ENCODE measurements at regions not wholly inside any gene's neighbourhood (a gene's known extent, or its start where the extent isn't known, plus 50 kb on each side); places are given as distances from the start of the nearest gene placed in this dataset. TPM values are rescaled to one million over a fixed set of nuclear protein-coding genes. Genes with fewer than 3 reads are reported as not detected.
A peak's percentile ranks its signal among the peaks of the same experiment; 100 is the strongest.
"Not testable (repeated sequence)": the region's sequence is repeated elsewhere in the genome, so short reads cannot be mapped to it uniquely, and the experiment has no call there.

- ATAC-seq (ENCODE audit: poor library complexity), result no peak
- no peak for DNase-seq
- intact Hi-C loops (cut with DNase I), result no loop called here
Measured at GRCh38 chr13:60679928-60680694, 283.1 kb downstream of the TDRD3 start.

- DNase-seq (no peak), ATAC-seq (ENCODE audit: poor library complexity) (no peak)
- intact Hi-C loops (cut with DNase I), result no loop called here
Measured at GRCh38 chr13:60679131-60679530, 282.1 kb downstream of the TDRD3 start.

GRCh38 chr13:60671386-60671785 lies 274.4 kb downstream of the TDRD3 start:
- intact Hi-C loops (cut with DNase I), result no loop called here
- ATAC-seq (ENCODE audit: poor library complexity), result no peak
- no peak for DNase-seq

- no peak for DNase-seq
- intact Hi-C loops (cut with DNase I), result no loop called here
- no peak for ATAC-seq (ENCODE audit: poor library complexity)
Measured at GRCh38 chr13:60663788-60664187, 266.8 kb downstream of the TDRD3 start.

- intact Hi-C loops (cut with DNase I), result no loop called here
- ATAC-seq (ENCODE audit: poor library complexity), result no peak
Measured at GRCh38 chr13:60662595-60662994, 265.6 kb downstream of the TDRD3 start.

GRCh38 chr13:60661521-60661920 lies 264.5 kb downstream of the TDRD3 start:
- intact Hi-C loops (cut with DNase I), result no loop called here
- DNase-seq, result no peak

More at GRCh38 chr13:60662595-60662994, 265.6 kb downstream of the TDRD3 start:
- no peak for DNase-seq

GRCh38 chr13:60657586-60657985 lies 260.6 kb downstream of the TDRD3 start:
- not testable (repeated sequence) for ATAC-seq (ENCODE audit: poor library complexity); DNase-seq
- intact Hi-C loops (cut with DNase I), result loop anchor here (10.0 kb wide), 1 partner anchor 757 kb away; the partner anchor contains the start of gene PCDH20

More at GRCh38 chr13:60661521-60661920, 264.5 kb downstream of the TDRD3 start:
- no peak for ATAC-seq (ENCODE audit: poor library complexity)

- intact Hi-C loops (cut with DNase I), result loop anchor here (10.0 kb wide), 1 partner anchor 760 kb away; the partner anchor contains the start of gene PCDH20
- DNase-seq (no peak), ATAC-seq (ENCODE audit: poor library complexity) (no peak)
Measured at GRCh38 chr13:60655256-60655655, 258.2 kb downstream of the TDRD3 start.

- intact Hi-C loops (cut with DNase I), result loop anchor here (10.0 kb wide), 1 partner anchor 760 kb away; the partner anchor contains the start of gene PCDH20
- DNase-seq (peak; percentile 60), ATAC-seq (ENCODE audit: poor library complexity) (peak; percentile 92)
Measured at GRCh38 chr13:60654415-60654814, 257.4 kb downstream of the TDRD3 start.

GRCh38 chr13:60647547-60647946 lies 250.5 kb downstream of the TDRD3 start:
- ATAC-seq (ENCODE audit: poor library complexity) (no peak), DNase-seq (no peak)
- intact Hi-C loops (cut with DNase I), result no loop called here

GRCh38 chr13:60646620-60647019 lies 249.6 kb downstream of the TDRD3 start:
- DNase-seq (no peak), ATAC-seq (ENCODE audit: poor library complexity) (no peak)
- intact Hi-C loops (cut with DNase I), result no loop called here

- intact Hi-C loops (cut with DNase I), result no loop called here
- ATAC-seq (ENCODE audit: poor library complexity), result no peak
Measured at GRCh38 chr13:60645676-60646075, 248.7 kb downstream of the TDRD3 start.

GRCh38 chr13:60642552-60642951 lies 245.5 kb downstream of the TDRD3 start:
- intact Hi-C loops (cut with DNase I), result no loop called here
- DNase-seq (no peak), ATAC-seq (ENCODE audit: poor library complexity) (no peak)

More at GRCh38 chr13:60645676-60646075, 248.7 kb downstream of the TDRD3 start:
- no peak for DNase-seq

- ATAC-seq (ENCODE audit: poor library complexity), result no peak
- intact Hi-C loops (cut with DNase I), result no loop called here
- no peak for DNase-seq
Measured at GRCh38 chr13:60629158-60629557, 232.1 kb downstream of the TDRD3 start.

GRCh38 chr13:60627071-60627686 lies 230.2 kb downstream of the TDRD3 start:
- ATAC-seq (ENCODE audit: poor library complexity) (peak; percentile 64), DNase-seq (no peak)
- intact Hi-C loops (cut with DNase I), result no loop called here

Small RNA genes lying in the stretch of these regions (microRNA-seq; reads per million reads assigned to microRNA genes)
- not detected for gene MIR3169
